ENCODE measurements at regions not wholly inside any gene's neighbourhood (a gene's known extent, or its start where the extent isn't known, plus 50 kb on each side); places are given as distances from the start of the nearest gene placed in this dataset.
A peak's percentile ranks its signal among the peaks of the same experiment; 100 is the strongest.

DNA sequence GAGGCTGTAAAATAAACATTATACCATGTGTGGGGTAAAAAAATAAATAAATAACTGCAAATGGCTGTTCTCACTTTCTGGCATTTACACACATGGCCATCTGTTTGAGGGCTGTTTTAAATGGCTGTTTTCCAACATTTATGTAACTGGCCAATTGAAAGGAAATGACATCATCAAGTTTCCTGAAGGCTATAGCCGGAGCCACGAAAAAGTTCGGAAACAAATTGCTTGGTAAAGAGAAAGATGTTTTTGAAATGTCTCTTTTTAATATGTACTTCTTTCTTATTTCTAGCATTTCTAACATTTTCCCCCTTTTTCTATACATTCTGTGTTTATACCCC lies 95.4 kb upstream of the DAB2 start:
- peak; percentile 53 for DNase-seq (ENCODE audit: low read depth, low spot score)

DNA sequence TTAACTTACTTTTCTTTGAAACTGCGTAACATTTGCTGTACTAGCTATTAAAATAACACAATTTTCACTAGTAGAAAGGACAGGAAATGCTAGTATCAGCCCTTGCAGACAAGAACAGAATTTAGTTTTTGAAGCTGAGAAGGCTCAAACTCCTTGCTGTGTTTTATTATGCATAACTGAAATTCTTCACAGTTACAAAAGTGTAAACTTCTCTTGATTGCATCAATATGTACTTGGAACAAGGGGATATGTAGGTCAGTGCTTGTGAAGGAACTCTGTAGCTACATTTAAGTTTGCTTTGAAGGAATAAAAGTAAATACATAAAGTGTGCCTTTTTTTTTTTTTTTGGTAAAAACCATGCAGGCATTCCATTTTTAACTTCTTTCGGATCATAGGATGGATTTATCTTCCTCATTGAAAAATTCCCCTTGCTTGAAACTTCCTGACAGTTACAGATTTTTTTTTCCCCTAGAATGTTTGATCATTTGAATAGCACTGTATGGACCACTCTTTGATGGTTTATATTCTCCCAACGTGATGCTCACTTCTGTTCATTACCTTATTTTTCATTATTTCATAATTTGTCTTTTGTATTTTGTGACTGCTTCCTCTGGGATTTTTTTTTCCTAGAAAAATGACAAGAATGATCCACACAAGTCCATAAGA lies 94.9 kb upstream of the DAB2 start:
- peak; percentile 62 for DNase-seq (ENCODE audit: low read depth, low spot score)

DNA sequence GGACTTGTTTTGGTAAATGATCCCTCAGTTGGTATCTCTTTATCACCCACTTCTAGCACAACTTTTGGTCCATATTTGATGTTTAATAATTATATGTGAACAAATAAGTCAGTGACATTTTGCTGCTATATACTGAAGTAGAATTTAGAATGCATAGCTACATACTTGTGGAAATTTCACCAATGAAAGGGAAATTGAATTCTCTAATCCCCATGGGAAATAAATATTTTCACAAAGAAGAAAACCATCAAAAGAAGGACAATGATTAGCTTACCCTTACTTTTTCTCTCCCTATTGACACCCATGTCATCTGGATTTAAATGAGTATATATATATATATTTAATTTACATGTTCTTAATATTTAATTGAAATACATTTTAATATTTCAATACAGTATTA lies 94.3 kb upstream of the DAB2 start:
- no peak for DNase-seq (ENCODE audit: low read depth, low spot score)

DNA sequence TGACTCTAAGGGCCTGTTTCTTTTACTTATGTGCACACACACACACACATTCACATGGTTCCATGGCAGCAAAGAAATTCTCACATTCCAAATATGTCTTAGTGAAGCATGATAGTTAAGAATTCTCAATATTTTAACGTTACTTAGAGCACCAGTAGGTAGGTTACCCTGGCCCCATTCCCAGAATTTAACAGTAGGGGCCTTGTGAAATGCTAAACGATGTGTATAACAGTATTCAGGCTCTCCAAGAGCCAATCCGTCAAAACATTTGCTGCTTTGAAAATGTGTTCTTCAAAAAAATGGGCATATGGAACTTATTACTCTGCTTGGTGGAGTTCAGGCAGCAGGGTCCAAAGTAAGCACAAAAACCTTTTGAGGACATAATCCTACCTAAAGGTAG lies 93.7 kb upstream of the DAB2 start:
- DNase-seq (ENCODE audit: low read depth, low spot score), result peak; percentile 84

DNA sequence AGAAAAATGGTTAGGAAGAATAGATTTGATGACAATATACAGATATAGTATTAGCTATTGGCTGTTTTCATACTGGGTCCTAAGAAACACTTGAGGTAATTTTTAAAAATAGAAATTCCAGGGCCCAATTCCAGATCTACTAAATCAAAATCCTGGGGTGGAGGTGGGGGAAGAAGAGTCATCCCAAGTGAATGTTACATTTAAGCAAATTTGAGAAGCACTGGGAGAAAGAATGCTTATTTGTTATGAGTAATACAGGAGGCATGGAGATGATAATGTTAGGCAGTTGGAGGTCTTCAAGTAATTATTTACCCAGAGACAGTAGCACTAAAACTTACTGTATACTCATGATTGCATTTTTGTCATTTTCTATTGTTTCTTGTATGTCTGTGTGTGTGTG lies 93.0 kb upstream of the DAB2 start:
- peak; percentile 78 for DNase-seq (ENCODE audit: low read depth, low spot score)

DNA sequence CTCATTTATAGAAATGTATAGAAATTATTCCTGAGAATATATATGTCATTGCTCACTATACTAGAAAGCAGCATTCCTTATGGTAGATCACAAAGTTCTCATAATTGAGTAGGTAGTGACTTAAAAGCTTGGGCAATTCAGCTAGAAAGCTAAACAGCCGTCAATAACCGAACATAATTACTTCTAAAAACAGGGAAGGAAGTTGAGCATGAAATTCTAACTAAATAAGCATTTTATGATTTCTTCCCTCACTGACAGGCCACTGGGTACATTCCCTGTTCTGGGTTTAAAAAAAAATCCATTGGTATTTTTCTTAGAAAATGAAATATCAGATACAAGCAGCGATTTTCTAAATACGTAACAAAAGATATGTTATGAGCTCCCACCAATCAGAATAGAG lies 91.1 kb upstream of the DAB2 start:
- DNase-seq (ENCODE audit: low read depth, low spot score), result no peak

DNA sequence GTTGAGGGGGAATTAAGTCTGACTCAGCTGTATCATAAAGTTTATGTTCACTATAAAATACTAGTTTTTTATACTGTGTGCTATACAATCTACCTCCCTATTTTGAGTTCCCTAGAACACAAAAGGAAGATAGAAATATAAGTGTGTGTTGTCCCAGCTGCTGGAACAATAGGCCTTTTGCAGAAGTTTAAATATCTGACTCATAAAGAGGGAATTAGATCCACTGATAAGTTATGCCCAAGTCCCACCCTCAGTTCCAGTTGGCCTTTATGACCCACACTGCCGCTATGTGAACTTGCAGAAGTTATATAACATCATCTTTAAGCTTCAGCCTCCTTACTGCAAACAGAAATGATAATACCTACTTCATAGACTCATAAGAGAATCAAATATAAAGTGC lies 88.5 kb upstream of the DAB2 start:
- peak; percentile 23 for DNase-seq (ENCODE audit: low read depth, low spot score)

DNA sequence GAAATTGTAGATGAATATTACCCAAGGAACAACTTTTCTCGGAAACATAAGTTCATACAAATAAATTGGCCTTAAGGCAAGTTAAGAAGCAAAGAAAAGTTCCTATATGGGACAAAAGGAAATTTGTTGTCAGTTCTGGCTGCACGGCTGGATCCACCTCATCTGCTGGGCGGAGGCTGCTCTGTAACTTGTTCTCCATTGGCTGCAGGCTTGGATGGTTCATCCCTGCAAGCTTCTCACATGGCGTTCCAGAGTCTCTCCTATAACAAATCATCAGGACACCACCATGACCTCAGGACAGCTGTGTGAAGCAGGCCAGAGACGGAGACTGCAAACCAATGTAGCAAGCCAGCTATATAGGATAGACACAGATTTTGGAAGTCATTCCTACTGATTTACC lies 81.4 kb upstream of the DAB2 start:
- no peak for DNase-seq (ENCODE audit: low read depth, low spot score)

DNA sequence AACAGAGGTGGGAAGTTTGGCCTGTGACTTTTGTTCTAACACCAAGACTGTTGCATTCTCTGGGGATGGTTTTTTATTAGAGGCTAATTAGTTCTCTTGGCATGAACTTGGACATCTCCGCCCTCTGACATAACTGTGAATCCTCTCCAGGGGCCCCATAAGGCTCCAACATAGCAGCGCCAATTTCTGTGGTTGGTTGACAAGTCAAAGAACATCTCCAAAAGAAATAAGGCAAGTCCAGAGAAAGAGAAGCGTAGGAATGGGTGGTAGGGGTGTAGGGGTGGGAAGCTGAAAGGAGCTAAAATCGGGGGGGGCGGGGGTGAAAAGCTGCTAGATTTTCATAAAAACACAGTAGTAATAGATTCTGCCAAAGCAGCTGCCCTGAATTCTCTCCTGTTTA lies 81.0 kb upstream of the DAB2 start:
- no peak for DNase-seq (ENCODE audit: low read depth, low spot score)

DNA sequence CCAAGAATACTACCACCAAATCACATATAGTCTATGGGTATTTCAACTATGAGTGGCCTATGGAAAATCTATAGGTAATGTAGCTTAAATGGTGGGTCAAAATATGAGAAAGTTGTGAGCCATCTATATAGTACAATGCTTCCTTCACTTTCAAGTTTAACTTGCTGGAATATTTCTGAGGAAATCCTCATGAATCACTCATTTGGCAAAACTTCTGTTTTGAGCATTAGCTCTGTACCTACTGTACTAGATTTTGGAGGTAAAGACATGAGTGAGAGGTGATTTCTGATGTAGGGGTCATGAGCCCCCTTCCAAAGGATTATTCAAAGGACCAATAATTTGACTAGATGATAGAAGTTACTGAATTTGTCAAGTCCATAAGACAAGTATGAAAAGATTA lies 80.6 kb upstream of the DAB2 start:
- no peak for DNase-seq (ENCODE audit: low read depth, low spot score)

DNA sequence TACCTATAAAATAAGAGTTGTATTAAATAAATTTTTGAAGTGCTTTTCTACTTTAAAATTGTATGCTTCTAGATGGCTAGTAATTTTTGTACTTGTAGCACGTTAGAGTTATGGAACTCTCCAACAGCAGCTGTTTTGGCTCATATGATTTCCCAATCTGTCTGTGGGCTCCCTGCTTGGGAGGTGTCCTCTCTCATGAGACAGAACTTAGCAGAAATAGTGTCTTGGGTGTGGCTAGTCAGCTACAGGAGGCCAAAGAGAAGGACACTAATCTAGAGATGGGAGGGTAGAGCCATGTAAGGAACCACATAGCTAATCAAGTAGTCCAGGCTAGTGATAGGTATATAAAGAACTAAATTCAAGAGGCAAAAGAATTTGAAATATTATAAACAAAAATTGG lies 78.4 kb upstream of the DAB2 start:
- no peak for DNase-seq (ENCODE audit: low read depth, low spot score)

DNA sequence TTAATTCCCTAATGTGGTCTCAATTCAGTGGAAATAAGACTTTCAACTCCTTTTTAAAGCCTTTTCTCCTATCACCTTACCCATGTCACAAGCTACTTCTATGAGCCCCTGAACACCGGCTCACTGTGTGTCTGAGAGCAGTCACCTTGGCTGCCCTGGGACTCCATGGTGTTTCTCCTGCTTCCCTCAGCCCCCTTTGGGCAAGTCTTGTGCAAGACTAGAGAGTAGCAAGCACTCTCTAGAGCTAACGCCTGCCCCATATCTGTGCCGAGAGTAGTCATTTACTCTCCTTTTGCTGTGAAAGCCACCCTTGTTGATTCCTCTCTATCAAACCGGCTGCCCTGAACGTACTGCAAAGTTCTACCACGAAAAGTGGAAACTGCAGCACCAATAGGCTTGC lies 77.9 kb upstream of the DAB2 start:
- no peak for DNase-seq (ENCODE audit: low read depth, low spot score)

DNA sequence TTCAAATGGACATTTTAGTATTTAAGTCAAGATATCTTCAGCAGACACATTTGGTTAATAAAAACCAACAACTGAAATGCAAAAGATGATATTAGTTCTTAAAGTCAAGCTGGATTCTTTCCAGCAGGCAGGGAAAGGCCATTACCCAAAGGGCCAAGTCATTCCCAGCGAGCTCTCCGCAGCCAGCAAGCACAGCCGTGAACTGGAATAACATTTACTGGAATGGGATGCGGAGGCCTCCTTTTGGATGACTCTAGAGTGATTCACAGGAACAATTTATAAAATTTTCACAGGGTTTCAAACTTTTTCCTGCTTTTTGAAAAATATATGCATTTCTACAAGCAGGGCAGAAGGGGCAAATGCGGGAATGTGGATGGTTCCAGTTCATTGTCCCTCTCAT lies 76.6 kb upstream of the DAB2 start:
- peak; percentile 64 for DNase-seq (ENCODE audit: low read depth, low spot score)

DNA sequence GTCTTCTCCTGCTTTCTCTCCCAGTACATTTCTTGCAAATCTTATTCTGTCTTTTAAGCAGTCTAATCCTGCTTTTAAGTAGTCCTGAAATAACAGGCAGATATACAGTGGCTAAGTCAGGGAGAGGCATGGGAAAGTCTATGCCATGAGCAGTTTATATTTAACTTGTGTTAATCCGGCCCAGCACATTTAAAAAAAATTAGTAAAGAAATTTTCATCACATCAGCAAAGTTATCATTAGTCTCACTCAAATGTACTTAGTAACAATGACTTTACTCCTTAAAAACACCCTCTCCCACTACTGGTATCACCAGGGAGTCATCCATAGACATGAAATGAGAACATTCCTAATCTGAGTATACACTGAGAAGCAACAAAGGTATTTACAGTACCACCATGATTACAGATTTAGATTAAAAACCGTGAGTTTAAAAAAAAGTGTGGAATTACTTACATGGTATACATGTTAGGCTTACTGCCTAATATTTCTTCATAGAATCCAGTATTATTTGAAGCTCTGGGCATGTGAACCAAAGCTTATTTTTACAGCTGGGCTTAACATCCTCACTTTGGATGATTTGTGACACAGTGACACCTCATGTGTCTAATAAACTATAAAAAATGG lies 75.9 kb upstream of the DAB2 start:
- DNase-seq (ENCODE audit: low read depth, low spot score), result no peak

DNA sequence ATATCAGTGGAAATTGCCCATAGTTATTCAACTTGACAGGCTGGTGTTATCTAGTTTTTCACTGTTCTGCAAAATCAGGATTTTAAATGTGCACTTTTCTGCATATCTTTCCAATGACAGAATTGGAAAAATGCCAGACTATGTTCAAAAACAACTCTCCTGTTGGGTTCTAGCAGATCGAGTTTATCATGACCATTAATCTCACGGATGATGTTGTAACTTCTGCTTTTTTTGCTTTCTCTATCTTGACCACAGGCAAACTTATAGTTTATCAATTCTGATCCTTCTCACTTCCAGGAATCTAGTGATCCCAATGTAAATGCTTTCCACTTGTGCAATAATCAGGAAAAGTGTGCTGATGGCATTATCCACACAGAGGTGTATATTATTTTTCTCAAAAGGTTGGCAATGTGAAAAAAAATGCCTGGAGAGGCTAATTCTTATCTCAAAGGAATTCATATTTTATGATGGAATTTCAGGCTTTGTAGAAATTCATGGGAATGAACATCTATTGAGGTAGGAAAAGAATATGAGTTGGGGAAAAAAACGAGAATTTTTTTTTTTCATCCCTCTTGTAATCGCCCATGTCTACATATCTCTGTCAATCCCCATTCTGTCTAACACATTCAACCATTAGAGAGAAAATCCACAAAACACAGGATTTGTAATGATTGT lies 73.6 kb upstream of the DAB2 start:
- peak; percentile 30 for DNase-seq (ENCODE audit: low read depth, low spot score)

DNA sequence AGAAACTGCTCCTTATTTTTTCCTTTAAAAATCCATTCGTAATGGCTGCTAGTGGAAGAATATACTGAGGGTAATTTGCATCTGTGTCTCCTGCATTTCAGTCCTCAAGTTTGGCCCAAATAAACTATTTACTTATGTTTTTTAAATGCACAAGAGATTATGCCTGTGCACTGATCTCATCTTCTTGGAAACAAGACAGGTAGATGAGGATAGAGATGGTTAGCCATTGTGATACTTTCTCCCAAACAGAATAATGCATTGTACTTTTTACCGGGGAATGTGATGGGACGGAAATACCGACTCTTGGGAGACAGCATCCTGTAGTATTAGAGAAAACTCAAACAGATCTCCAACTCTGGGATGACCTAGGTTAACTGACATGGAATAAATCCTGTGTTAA lies 72.5 kb upstream of the DAB2 start:
- DNase-seq (ENCODE audit: low read depth, low spot score), result no peak

DNA sequence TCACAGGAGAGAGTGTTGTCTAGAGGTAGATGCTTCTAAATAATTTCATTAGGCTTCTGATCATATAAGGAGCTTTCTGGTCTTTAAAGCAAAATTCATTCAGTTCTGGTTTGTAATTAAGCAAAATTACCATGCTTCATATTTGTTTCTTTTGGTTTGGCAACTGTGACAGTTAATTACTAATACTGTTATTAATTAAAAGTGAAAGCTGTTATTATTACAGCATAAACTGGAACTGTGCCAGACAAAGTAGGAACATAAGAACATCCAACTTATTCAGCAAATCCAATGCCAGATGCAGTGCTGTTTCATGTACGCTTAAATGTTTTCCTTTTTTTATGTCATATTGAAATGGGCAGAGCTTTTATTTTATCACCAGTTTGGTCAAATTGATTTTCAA lies 70.4 kb upstream of the DAB2 start:
- DNase-seq (ENCODE audit: low read depth, low spot score), result no peak

DNA sequence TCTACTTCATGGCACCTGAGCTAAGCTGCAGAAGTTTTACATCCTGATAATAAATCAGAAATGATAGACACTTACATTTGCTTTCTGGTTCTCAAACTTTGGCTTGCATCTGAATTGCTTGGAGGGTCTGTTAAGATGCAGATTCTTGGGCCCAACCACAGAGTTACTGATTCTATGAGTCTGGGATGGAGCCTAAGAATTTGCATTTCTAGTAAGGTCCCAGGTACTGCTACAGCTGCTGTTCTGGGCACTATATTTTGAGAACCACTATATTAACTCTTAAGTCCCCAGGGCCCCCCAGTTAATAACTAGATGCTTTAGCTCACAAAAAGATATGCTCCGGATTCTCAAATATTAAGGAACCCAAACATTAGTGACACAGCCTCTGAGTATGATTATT lies 69.8 kb upstream of the DAB2 start:
- DNase-seq (ENCODE audit: low read depth, low spot score), result no peak

DNA sequence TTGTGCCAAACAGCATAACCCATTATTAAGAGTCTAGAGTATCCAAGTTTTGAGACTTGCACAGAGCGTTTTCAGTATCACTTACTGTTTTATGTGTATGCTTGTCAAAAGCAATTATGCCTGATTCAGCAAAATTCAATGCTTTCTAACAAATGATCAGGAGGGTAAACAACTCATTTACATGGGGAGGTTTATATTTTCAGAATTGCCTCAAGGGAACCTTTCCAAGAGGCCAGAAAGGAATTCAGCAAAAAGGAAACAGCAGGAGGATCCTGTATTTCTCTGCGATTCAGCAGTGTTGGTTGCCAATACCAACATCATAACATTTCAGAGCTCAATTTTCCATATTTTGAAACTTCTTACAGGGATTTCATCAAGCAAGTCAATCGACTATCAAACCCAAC lies 69.3 kb upstream of the DAB2 start:
- no peak for DNase-seq (ENCODE audit: low read depth, low spot score)

DNA sequence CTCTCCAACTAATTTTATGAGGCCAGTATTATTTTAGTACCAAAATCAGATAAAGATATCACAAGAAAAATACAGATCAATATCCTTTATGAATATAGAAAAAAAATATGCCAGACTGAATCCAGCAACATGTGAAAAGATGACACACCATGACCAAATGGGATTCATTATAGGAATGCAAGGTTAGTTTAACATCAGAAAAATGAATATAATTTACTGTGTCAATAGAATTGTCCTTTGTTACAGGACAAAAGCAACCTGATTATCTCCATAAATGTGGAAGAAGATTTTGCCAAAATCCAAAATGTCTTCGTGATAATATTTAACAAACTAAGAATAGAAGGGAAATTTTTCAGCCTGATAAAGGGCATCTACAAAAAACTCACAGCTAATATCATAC lies 66.4 kb upstream of the DAB2 start:
- no peak for DNase-seq (ENCODE audit: low read depth, low spot score)

DNA sequence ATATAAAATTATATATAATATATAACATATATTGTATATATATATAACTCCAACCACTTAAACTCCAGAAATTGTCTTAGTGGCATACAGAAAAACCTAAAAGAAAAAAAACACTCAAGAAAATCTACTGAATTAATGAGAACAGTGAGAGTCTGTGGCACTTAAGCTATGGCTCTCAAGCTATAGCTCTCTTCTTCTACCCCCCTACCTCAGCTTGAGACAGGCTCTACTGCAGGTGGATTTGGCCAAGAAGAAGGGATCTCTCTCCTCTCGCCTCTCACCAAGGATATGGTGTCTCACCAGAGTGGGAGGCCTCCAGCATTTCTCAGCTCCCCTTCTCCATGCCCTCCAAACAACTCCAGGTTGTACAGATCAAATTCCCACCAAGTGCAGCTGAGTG lies 64.5 kb upstream of the DAB2 start:
- DNase-seq (ENCODE audit: low read depth, low spot score), result no peak

DNA sequence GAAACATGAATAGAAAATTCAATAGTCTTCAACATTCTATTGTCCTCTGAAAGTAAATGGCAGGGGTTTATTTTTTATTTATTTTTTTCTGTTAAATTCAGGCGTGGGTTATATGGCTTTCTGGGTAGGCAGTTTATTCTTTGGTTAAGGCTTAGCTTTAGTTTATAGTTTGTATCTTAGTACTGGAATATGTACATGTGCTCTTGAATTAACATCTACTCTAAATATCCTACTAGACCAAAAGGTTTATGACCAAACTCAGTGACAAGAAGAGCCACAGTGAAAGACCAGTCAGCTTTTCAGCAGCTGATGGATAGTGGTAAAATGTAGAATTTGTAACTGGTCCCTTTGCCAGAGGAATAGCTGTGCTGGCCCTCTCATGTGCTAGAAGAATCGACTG lies 62.0 kb upstream of the DAB2 start:
- DNase-seq (ENCODE audit: low read depth, low spot score), result no peak

DNA sequence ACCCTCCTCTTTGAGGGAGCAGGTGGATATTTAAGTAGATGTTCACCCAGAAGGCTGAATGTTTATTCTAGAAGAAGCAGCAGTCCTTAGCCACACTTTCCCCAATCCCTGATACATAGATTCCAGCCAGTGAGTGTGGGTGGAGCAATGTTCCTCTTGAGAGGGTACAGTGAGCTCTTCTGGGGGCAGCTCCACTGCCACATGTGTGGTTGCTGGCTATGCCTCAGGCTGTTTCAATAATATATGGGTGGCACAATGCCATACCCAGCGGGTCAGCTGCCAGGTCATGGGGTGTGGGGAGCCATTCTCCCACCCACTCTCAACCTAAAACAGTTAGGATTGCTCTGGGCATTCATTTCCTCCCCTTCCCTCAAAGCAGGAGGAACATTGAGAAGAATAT lies 61.6 kb upstream of the DAB2 start:
- DNase-seq (ENCODE audit: low read depth, low spot score), result no peak

DNA sequence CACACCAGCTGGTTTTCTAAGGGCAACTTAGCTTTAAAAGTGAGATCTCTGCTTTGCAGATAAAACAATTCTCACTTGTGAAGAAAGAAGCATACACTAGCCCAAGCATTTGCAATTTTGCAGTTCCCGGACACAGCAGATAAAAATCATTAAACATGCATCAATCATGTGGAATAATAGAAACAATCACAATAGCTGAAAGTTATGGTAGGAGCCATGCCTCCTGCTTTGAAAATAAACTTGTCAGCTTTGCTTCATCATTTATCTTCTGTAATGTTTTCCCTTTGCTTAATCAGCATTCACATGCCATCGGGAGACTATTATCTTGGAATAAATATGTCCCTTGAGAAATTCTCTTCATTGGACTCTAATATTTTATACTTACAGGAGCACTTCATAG lies 60.3 kb upstream of the DAB2 start:
- no peak for DNase-seq (ENCODE audit: low read depth, low spot score)
